Trophoblast cell (in vitro differentiated cells and primary cell): ENCODE measurements at regions not wholly inside any gene's neighbourhood (a gene's known extent, or its start where the extent isn't known, plus 50 kb on each side); places are given as distances from the start of the nearest gene placed in this dataset.

Experiments
- DNase-seq, 2 donors: peaks; one replicate each; pipeline ENCODE4 v3.0.0-alpha.2; 2016
- H2AFZ ChIP-seq: 2 replicates; pipeline ENCODE4 v1.6.1; 2013; ENCODE audit warnings: low read length, moderate library complexity, mild to moderate bottlenecking; ENCODE audit not compliant: insufficient read depth, poor library complexity
- H2AK5ac ChIP-seq: 2 replicates; pipeline ENCODE4 v1.6.1; 2013; ENCODE audit warnings: mild to moderate bottlenecking, low read length
- H2BK120ac ChIP-seq: 2 replicates; pipeline ENCODE4 v1.6.1; 2013; ENCODE audit warnings: low read length, mild to moderate bottlenecking, moderate library complexity; ENCODE audit not compliant: insufficient read depth, poor library complexity
- H2BK12ac ChIP-seq: 2 replicates; pipeline ENCODE4 v1.6.1; 2013; ENCODE audit warnings: mild to moderate bottlenecking, low read length, moderate library complexity
- H2BK5ac ChIP-seq: 2 replicates; pipeline ENCODE4 v1.6.1; 2013; ENCODE audit warnings: low read length, low read depth, moderate library complexity, mild to moderate bottlenecking; ENCODE audit not compliant: poor library complexity
- H3K14ac ChIP-seq: 2 replicates; pipeline ENCODE4 v1.6.1; 2013; ENCODE audit warnings: mild to moderate bottlenecking, low read length
- H3K18ac ChIP-seq: 2 replicates; pipeline ENCODE4 v1.6.1; 2013; ENCODE audit warnings: mild to moderate bottlenecking, low read length
- H3K23ac ChIP-seq: 2 replicates; pipeline ENCODE4 v1.6.1; 2013; ENCODE audit warnings: low read length
- H3K27ac ChIP-seq: 2 replicates; pipeline ENCODE4 v1.5.1; 2013; ENCODE audit warnings: low read depth, mild to moderate bottlenecking, inconsistent platforms, low read length, moderate library complexity
- H3K27me3 ChIP-seq: 2 replicates; pipeline ENCODE4 v1.6.1; 2013; ENCODE audit warnings: inconsistent platforms, mild to moderate bottlenecking, low read length, moderate library complexity; ENCODE audit not compliant: insufficient read depth
- H3K36me3 ChIP-seq, 2 experiments: 1 replicate in 1 of 2; 2 replicates in 1 of 2; pipeline ENCODE4 v1.6.1; 2013; ENCODE audit warnings: low read length in 2 of 2, mild to moderate bottlenecking in 2 of 2, moderate library complexity in 1 of 2; ENCODE audit not compliant: insufficient read depth in 2 of 2, control insufficient read depth in 1 of 2
- H3K4ac ChIP-seq: 2 replicates; pipeline ENCODE4 v1.6.1; 2013; ENCODE audit warnings: low read depth, mild to moderate bottlenecking, low read length, moderate library complexity
- H3K4me1 ChIP-seq, 2 experiments: 1 replicate in 1 of 2; 2 replicates in 1 of 2; pipeline ENCODE4 v1.6.1; 2013; ENCODE audit warnings: low read length in 2 of 2, mild to moderate bottlenecking in 2 of 2, moderate library complexity in 1 of 2; ENCODE audit not compliant: insufficient read depth in 2 of 2, control insufficient read depth in 1 of 2
- H3K4me2 ChIP-seq: 2 replicates; pipeline ENCODE4 v1.6.1; 2013; ENCODE audit warnings: inconsistent platforms, mild to moderate bottlenecking, low read length, moderate library complexity
- H3K4me3 ChIP-seq: 2 replicates; pipeline ENCODE4 v1.5.1; 2013; ENCODE audit warnings: mild to moderate bottlenecking, low read depth, low read length, inconsistent platforms
- H3K79me1 ChIP-seq: one replicate; pipeline ENCODE4 v1.6.1; 2013; ENCODE audit warnings: low read length
- H3K79me2 ChIP-seq: 2 replicates; pipeline ENCODE4 v1.6.1; 2013; ENCODE audit warnings: low read length, mild to moderate bottlenecking; ENCODE audit not compliant: control insufficient read depth, insufficient read depth, poor library complexity
- H3K9ac ChIP-seq: 2 replicates; pipeline ENCODE4 v1.6.1; 2013; ENCODE audit warnings: mild to moderate bottlenecking, low read length
- H3K9me3 ChIP-seq: 2 replicates; pipeline ENCODE4 v1.6.1; 2013; ENCODE audit warnings: low read depth, mild to moderate bottlenecking, control low read depth, inconsistent platforms, low read length; ENCODE audit not compliant: insufficient read depth
- H4K12ac ChIP-seq: 2 replicates; pipeline ENCODE4 v1.6.1; 2013; ENCODE audit warnings: low read depth, mild to moderate bottlenecking, low read length, moderate library complexity
- H4K8ac ChIP-seq: 2 replicates; pipeline ENCODE4 v1.6.1; 2013; ENCODE audit warnings: low read depth, mild to moderate bottlenecking, low read length, moderate library complexity
- H4K91ac ChIP-seq: one replicate; pipeline ENCODE4 v1.6.1; 2013; ENCODE audit warnings: low read depth, mild to moderate bottlenecking, low read length, moderate library complexity
- WGBS: extraction: QIAGEN DNeasy Blood & Tissue Kit; methylation state at CpG from one replicate; pipeline ENCODE4 v1.1.7; 2013; ENCODE audit warnings: missing lambda C conversion rate; ENCODE audit not compliant: insufficient read length, insufficient coverage; ENCODE audit errors: extremely low coverage; 5-methylcytosine and 5-hydroxymethylcytosine counted together

GRCh38 chr4:32589853-32590252, 1869.7 kb downstream of the PCDH7 start:
- Histone ChIP-seq H3K36me3 (no peaks in the 10 kb centered on the region), H4K12ac (no peak overlapping the region), H3K27ac (no peak overlapping the region), H2BK12ac (no peak overlapping the region), H4K91ac (no peak overlapping the region), H2BK120ac (no peak overlapping the region), H2BK5ac (no peak overlapping the region), H2AFZ (no peak overlapping the region), H3K14ac (no peak overlapping the region), H3K79me1 (no peaks in the 10 kb centered on the region), H3K18ac (no peak overlapping the region), H3K4ac (no peak overlapping the region), H3K79me2 (no peaks in the 10 kb centered on the region), H3K9me3 (no peaks in the 10 kb centered on the region), H2AK5ac (no peak overlapping the region), H3K4me3 (no peak overlapping the region), H3K23ac (no peak overlapping the region), H3K27me3 (no peaks in the 10 kb centered on the region), H3K4me2 (no peak overlapping the region), H3K9ac (no peak overlapping the region), H4K8ac (no peak overlapping the region), H3K4me1 (no peaks in the 10 kb centered on the region)
- DNase-seq = no peak
- no CpG with 5 or more reads among the region's 2 CpGs for WGBS

- no peaks in the 10 kb centered on the region for H3K9me3 ChIP-seq
- H3K23ac ChIP-seq = no peak overlapping the region
- no peak overlapping the region for H4K8ac ChIP-seq
- no peak overlapping the region for H2BK120ac ChIP-seq
- no peak overlapping the region for H3K4me3 ChIP-seq
- H3K4ac ChIP-seq = no peak overlapping the region
- no peak overlapping the region for H3K18ac ChIP-seq
- no peaks in the 10 kb centered on the region for H3K27me3 ChIP-seq
- no peak overlapping the region for H2AFZ ChIP-seq
- no peak overlapping the region for H3K4me2 ChIP-seq
- H4K91ac ChIP-seq = no peak overlapping the region
- H4K12ac ChIP-seq = no peak overlapping the region
- H3K27ac ChIP-seq = no peak overlapping the region
- no peak overlapping the region for H2BK5ac ChIP-seq
- no peak overlapping the region for H2AK5ac ChIP-seq
- H3K79me1 ChIP-seq = no peaks in the 10 kb centered on the region
- no peak overlapping the region for H3K14ac ChIP-seq
- no peak overlapping the region for H2BK12ac ChIP-seq
- H3K36me3 ChIP-seq = no peaks in the 10 kb centered on the region
- H3K79me2 ChIP-seq = no peaks in the 10 kb centered on the region
- DNase-seq = no peak
- no peak overlapping the region for H3K9ac ChIP-seq
- WGBS = no CpG with 5 or more reads among the region's 1 CpG
- no peaks in the 10 kb centered on the region for H3K4me1 ChIP-seq
Observed at GRCh38 chr4:32597354-32597753, 1877.2 kb downstream of the PCDH7 start.

GRCh38 chr4:32601848-32602247, 1881.7 kb downstream of the PCDH7 start:
- no peaks in the 10 kb centered on the region for H3K36me3 ChIP-seq
- no peak overlapping the region for H4K8ac ChIP-seq
- H3K27me3 ChIP-seq = no peaks in the 10 kb centered on the region
- H2BK12ac ChIP-seq = no peak overlapping the region
- H3K23ac ChIP-seq = no peak overlapping the region
- H4K12ac ChIP-seq = no peak overlapping the region
- H3K9me3 ChIP-seq = no peaks in the 10 kb centered on the region
- no peak overlapping the region for H3K14ac ChIP-seq
- no peak overlapping the region for H2BK5ac ChIP-seq
- H2BK120ac ChIP-seq = no peak overlapping the region
- H2AFZ ChIP-seq = no peak overlapping the region
- DNase-seq = no peak
- no peaks in the 10 kb centered on the region for H3K4me1 ChIP-seq
- no peaks in the 10 kb centered on the region for H3K79me1 ChIP-seq
- no CpG with 5 or more reads among the region's 3 CpGs for WGBS
- H3K4ac ChIP-seq = no peak overlapping the region
- H3K79me2 ChIP-seq = no peaks in the 10 kb centered on the region
- no peak overlapping the region for H3K27ac ChIP-seq
- no peak overlapping the region for H2AK5ac ChIP-seq
- no peak overlapping the region for H3K18ac ChIP-seq
- H3K4me3 ChIP-seq = no peak overlapping the region
- H3K4me2 ChIP-seq = no peak overlapping the region
- H3K9ac ChIP-seq = no peak overlapping the region
- H4K91ac ChIP-seq = no peak overlapping the region

- Histone ChIP-seq H3K4ac (no peak overlapping the region), H2AK5ac (no peak overlapping the region), H4K8ac (no peak overlapping the region), H3K27me3 (no peaks in the 10 kb centered on the region), H3K27ac (no peak overlapping the region), H2AFZ (no peak overlapping the region), H3K14ac (no peak overlapping the region), H3K4me1 (no peaks in the 10 kb centered on the region), H2BK12ac (no peak overlapping the region), H3K18ac (no peak overlapping the region), H2BK120ac (no peak overlapping the region), H3K9ac (no peak overlapping the region), H2BK5ac (no peak overlapping the region), H3K4me3 (no peak overlapping the region), H3K36me3 (no peaks in the 10 kb centered on the region), H3K79me2 (no peaks in the 10 kb centered on the region), H3K9me3 (peaks cover 3% of the 10 kb centered on the region), H3K79me1 (no peaks in the 10 kb centered on the region), H3K4me2 (no peak overlapping the region), H4K91ac (no peak overlapping the region), H3K23ac (no peak overlapping the region), H4K12ac (no peak overlapping the region)
- no CpG with 5 or more reads among the region's 1 CpG for WGBS
- no peak for DNase-seq
Observed at GRCh38 chr4:32607978-32608377, 1887.8 kb downstream of the PCDH7 start.
